ENCODE measurements at regions not wholly inside any gene's neighbourhood (a gene's known extent, or its start where the extent isn't known, plus 50 kb on each side); places are given as distances from the start of the nearest gene placed in this dataset.
"Not testable (repeated sequence)": the region's sequence is repeated elsewhere in the genome, so short reads cannot be mapped to it uniquely, and the experiment has no call there.

DNA sequence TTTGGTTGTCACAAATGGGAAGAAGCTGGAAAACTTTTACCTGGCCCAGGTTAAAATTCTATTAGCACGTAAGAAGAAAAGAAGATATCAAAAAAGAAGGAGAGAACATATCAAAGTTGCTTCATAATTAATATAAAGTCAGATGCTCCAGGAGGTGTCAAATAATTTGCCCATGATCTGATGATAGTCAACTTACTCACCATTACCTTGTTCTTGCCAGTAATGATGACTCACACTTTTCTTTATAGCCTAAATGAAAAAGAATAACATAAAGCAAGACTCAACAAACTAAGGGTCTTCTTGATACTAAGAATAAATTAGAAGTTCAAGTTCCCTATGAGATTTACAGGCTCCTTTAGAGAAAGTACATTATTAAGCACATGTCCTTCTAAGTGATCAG lies 580.4 kb downstream of the TTLL7 start:
- H3K9me3 Mint-ChIP-seq = no peaks in the 10 kb centered on the region
- H3K4me3 Mint-ChIP-seq = no peak overlapping the region
- no peak for DNase-seq (ENCODE audit: low read depth, low spot score)
- no peaks in the 10 kb centered on the region for H3K27me3 Mint-ChIP-seq (ENCODE audit: low read depth)
- H3K36me3 Mint-ChIP-seq (ENCODE audit: low read depth) = no peaks in the 10 kb centered on the region
- peaks cover 2% of the 10 kb centered on the region for H3K4me1 Mint-ChIP-seq
- TF ChIP-seq, protein P1, sequence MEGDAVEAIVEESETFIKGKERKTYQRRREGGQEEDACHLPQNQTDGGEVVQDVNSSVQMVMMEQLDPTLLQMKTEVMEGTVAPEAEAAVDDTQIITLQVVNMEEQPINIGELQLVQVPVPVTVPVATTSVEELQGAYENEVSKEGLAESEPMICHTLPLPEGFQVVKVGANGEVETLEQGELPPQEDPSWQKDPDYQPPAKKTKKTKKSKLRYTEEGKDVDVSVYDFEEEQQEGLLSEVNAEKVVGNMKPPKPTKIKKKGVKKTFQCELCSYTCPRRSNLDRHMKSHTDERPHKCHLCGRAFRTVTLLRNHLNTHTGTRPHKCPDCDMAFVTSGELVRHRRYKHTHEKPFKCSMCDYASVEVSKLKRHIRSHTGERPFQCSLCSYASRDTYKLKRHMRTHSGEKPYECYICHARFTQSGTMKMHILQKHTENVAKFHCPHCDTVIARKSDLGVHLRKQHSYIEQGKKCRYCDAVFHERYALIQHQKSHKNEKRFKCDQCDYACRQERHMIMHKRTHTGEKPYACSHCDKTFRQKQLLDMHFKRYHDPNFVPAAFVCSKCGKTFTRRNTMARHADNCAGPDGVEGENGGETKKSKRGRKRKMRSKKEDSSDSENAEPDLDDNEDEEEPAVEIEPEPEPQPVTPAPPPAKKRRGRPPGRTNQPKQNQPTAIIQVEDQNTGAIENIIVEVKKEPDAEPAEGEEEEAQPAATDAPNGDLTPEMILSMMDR (conservative IDR thresholded peaks at IDR 0.05) = no peak
- no peak overlapping the region for H3K27ac Mint-ChIP-seq (ENCODE audit: unreplicated experiment)

DNA sequence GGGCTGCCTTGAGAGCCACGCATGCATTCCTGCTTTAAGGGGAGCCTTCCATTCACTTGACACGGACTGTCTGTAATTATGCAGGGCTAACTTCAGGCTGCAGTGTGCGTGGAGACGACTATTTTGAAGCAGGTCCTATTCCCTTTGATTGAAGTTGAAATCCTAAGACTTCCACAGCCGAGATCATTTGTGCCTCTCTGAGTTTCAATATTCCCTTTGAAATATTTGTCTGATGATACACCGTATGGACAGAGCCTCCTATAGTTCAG lies 585.2 kb downstream of the TTLL7 start:
- not testable (repeated sequence) for H3K27ac Mint-ChIP-seq (ENCODE audit: unreplicated experiment); H3K9me3 Mint-ChIP-seq; DNase-seq (ENCODE audit: low read depth, low spot score); H3K4me1 Mint-ChIP-seq; H3K27me3 Mint-ChIP-seq (ENCODE audit: low read depth); H3K4me3 Mint-ChIP-seq; H3K36me3 Mint-ChIP-seq (ENCODE audit: low read depth)

DNA sequence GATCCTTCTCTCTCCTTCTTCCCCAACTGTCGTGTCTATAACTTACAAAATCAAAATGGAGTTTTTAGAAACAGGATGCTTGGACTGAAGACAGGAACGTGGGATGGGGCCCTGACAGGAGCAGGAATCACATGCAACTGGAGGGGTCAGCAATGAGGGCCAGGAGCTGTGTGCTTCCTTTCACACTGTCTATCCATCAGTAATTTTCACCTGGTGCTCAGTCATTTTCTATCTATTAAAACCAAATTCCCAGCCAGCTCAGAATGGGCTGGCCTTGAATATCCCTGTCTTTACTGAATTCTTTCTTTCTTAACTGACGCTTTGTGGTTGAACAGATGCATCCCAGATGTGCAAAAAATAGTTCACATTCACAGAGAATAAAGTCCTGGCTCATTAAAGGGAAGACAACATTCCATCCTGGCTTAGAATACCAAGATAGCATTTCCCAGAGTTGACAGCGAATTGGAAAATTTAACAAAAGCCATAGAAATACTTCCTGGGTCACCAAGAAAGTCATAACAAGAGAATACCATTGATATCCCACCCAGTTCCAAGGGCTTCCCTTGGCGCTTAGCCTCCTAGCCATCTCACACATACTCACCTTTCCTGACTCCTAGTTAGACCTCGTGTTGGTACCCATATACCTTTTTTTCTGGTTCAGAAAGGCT lies 588.1 kb downstream of the TTLL7 start:
- H3K36me3 Mint-ChIP-seq (ENCODE audit: low read depth); H3K27ac Mint-ChIP-seq (ENCODE audit: unreplicated experiment); H3K4me3 Mint-ChIP-seq; H3K9me3 Mint-ChIP-seq; H3K27me3 Mint-ChIP-seq (ENCODE audit: low read depth); DNase-seq (ENCODE audit: low read depth, low spot score); H3K4me1 Mint-ChIP-seq: not testable (repeated sequence)

DNA sequence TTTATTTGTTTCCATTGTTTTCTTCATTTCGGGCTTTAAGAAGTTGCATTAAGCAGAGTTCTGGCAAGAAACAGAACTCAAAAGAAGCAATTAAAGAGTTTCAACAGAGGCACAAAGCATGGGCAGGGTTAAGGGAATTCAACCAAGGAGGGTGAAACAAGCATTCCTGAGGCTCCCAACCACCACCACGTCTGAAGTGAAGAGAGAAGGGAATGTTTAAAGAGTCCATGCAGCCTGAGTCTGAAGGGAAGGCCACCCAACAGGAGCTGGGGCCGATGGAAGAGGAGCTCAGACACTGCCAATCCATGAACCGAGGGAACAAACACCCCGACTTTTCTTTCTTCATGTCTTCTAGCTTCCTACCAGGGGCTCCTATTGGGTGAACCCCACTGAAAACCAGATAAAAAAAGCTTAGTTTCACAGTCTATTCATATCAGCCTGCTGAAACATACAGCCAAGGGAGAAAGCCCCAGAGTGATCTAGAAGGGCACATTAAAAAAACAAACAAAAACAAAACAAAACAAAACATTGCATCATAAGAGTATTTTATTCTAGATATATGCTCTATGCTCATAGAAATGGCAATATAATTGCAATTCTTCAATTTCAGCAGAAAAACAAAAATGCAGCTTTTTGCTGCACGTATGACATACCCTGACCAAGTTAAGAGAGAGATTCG lies 592.1 kb downstream of the TTLL7 start:
- not testable (repeated sequence) for DNase-seq (ENCODE audit: low read depth, low spot score); H3K4me3 Mint-ChIP-seq; H3K9me3 Mint-ChIP-seq; H3K36me3 Mint-ChIP-seq (ENCODE audit: low read depth); H3K27ac Mint-ChIP-seq (ENCODE audit: unreplicated experiment); H3K4me1 Mint-ChIP-seq; H3K27me3 Mint-ChIP-seq (ENCODE audit: low read depth)

DNA sequence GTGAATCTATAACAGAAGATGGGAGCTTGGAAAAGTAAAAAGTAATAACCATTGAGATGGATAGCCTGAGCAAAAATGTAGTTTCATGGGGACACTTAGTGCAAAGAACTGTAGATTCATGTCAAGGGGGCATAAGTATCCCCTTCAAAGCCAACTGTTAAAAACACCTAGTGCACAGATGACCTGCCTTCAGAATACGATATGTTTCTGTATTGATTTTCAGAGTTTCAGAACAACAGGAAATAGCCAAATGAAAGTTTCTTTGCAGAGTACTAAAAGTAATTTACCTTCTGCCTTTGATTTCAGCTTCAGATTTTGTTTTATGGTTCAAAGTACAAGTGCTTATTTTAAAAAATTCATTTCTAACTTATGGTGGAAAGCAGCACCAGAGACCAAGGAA lies 593.1 kb downstream of the TTLL7 start:
- H3K27me3 Mint-ChIP-seq (ENCODE audit: low read depth); H3K36me3 Mint-ChIP-seq (ENCODE audit: low read depth); H3K4me1 Mint-ChIP-seq; H3K9me3 Mint-ChIP-seq; DNase-seq (ENCODE audit: low read depth, low spot score); H3K4me3 Mint-ChIP-seq; H3K27ac Mint-ChIP-seq (ENCODE audit: unreplicated experiment): not testable (repeated sequence)

DNA sequence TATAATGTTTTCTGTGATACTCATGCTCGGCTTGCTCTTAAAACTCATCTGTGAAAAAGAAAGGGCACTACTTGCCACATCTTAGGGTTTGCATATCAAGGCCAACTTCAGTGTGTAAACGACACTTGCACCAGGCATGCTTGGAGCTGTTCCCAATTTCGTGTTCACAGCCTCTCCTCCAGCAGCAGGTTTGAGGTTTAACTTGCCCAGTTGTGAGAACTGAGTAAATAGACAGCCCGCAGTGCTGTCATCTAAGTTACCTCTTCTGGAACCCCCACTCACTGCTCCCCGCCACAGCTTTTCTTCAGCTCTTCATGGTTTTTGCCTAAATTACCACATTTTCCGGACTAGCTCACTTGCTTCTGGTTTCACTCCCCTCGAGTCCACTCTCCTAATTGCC lies 595.4 kb downstream of the TTLL7 start:
- not testable (repeated sequence) for H3K27me3 Mint-ChIP-seq (ENCODE audit: low read depth); H3K9me3 Mint-ChIP-seq; H3K4me1 Mint-ChIP-seq

DNA sequence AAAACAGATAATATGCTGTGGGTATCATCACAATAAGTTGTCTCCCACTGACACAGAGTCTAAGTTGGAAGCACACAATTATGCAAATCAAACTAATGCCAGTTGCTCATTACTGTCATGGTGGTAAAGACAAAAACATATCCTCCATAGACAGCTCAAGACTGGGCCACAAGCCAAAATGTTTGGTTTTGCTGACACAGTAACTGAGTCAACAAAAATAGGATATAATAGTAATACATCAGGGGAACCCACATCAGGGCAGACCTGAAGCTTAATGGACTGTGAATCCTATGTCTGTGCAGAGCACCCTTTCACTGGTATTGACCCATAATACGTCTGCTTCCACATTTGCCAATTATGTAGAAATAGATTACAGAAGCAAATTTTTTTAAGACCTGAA lies 597.8 kb downstream of the TTLL7 start:
- H3K4me1 Mint-ChIP-seq; H3K36me3 Mint-ChIP-seq (ENCODE audit: low read depth); DNase-seq (ENCODE audit: low read depth, low spot score); H3K4me3 Mint-ChIP-seq; H3K27me3 Mint-ChIP-seq (ENCODE audit: low read depth); H3K27ac Mint-ChIP-seq (ENCODE audit: unreplicated experiment); H3K9me3 Mint-ChIP-seq: not testable (repeated sequence)

More for the DNA sequence above, 595.4 kb downstream of the TTLL7 start:
- not testable (repeated sequence) for H3K27ac Mint-ChIP-seq (ENCODE audit: unreplicated experiment); H3K36me3 Mint-ChIP-seq (ENCODE audit: low read depth); DNase-seq (ENCODE audit: low read depth, low spot score); H3K4me3 Mint-ChIP-seq

DNA sequence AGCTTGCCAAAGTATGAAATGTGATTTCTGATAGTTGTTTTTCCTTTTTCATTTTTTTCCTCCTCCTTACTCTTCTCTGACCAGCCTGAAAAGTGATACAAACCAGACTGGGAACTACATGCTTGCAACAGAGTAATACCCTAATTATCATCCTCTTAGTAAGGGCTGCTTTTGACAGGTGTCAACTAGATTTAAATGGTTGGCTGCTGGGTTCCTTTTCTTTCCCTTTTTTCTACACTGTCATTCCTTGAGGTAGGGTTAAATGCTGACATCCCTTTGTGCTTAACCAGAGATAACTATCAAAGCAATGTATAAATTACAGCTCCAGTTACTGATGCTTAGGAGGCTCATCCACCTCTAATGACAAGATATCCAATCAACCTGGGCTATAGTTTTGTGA lies 598.8 kb downstream of the TTLL7 start:
- DNase-seq (ENCODE audit: low read depth, low spot score); H3K4me3 Mint-ChIP-seq; H3K36me3 Mint-ChIP-seq (ENCODE audit: low read depth); H3K27me3 Mint-ChIP-seq (ENCODE audit: low read depth); H3K27ac Mint-ChIP-seq (ENCODE audit: unreplicated experiment); H3K9me3 Mint-ChIP-seq; H3K4me1 Mint-ChIP-seq: not testable (repeated sequence)

DNA sequence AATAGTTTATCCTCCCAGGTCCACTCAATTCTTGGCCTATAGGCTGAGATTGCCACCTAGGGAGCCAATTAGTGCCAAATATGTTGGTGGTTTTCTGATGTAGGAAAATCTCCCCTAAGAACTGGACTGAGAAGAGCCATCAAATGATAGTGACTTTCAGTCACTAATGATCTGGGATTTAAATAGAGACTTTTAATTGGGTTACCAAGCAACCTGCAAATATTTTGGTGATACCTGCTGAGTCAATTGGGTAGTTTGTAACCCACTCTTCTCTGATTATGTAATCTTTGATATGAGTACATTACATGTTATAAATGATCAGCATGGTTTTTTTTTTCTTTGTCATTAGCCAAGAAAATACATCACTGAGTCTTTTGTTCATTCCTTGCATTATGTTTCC lies 600.8 kb downstream of the TTLL7 start:
- not testable (repeated sequence) for H3K36me3 Mint-ChIP-seq (ENCODE audit: low read depth); H3K9me3 Mint-ChIP-seq; H3K27ac Mint-ChIP-seq (ENCODE audit: unreplicated experiment); DNase-seq (ENCODE audit: low read depth, low spot score); H3K27me3 Mint-ChIP-seq (ENCODE audit: low read depth); H3K4me3 Mint-ChIP-seq; H3K4me1 Mint-ChIP-seq

DNA sequence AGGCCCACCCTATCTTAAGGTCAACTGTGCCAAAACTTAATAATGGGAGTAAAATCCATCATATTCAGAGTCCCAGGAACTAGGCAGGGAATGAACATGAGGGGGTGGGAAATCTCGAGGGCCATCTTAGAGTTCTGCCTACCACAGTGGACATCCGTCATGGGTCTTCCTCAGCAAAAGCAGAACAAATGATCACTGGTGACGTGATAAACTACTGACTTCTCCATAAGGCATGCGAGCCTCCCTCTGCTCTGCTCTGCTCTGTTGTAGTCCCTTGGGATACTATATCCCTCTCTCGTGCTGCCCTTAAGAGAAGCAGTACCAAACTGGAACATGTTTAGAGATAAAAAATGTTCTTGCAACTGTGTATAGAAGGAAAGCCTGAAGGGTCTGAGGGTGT lies 603.8 kb downstream of the TTLL7 start:
- H3K27ac Mint-ChIP-seq (ENCODE audit: unreplicated experiment); H3K4me1 Mint-ChIP-seq; DNase-seq (ENCODE audit: low read depth, low spot score); H3K4me3 Mint-ChIP-seq; H3K9me3 Mint-ChIP-seq; H3K36me3 Mint-ChIP-seq (ENCODE audit: low read depth); H3K27me3 Mint-ChIP-seq (ENCODE audit: low read depth): not testable (repeated sequence)

DNA sequence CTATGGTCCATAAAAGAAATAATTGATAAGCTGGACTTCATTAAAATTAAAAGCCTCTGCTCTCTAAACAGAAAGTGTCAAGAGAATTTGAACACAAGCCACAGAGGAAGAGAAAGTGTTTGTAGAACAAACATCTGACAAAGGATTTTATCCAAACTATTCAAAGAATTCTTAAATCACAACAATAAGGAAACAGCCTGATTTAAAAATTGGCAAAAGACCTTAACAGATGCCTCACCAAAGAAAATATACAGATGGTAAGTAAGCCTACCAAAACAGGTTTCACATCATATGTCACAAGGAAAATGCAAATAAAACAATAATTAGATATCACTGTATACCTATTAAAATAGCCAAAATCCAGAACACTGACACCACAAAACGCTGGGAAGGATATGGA lies 612.0 kb downstream of the TTLL7 start:
- not testable (repeated sequence) for H3K4me3 Mint-ChIP-seq; DNase-seq (ENCODE audit: low read depth, low spot score); H3K9me3 Mint-ChIP-seq; H3K4me1 Mint-ChIP-seq; H3K27me3 Mint-ChIP-seq (ENCODE audit: low read depth); H3K36me3 Mint-ChIP-seq (ENCODE audit: low read depth); H3K27ac Mint-ChIP-seq (ENCODE audit: unreplicated experiment)

DNA sequence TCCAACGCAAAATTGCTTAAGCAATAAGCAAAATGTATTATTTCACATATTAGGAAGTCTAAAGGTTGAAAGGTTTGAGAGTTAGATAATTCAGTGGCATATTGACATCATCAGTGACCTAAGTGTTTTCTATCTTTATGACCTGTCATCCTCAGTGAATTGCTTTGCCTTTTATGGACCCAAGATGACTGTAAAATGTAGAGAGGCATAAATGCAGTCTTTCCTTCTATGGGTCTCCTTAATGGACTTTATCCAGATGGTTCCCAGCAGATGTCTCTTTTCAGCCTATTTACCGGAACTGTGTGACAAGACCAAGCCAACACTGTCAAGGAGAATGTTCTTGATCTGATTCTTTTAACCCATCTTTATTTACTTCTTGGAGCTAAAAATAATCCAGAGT lies 615.8 kb downstream of the TTLL7 start:
- not testable (repeated sequence) for H3K27ac Mint-ChIP-seq (ENCODE audit: unreplicated experiment); H3K4me3 Mint-ChIP-seq; H3K9me3 Mint-ChIP-seq; H3K4me1 Mint-ChIP-seq; H3K36me3 Mint-ChIP-seq (ENCODE audit: low read depth); DNase-seq (ENCODE audit: low read depth, low spot score); H3K27me3 Mint-ChIP-seq (ENCODE audit: low read depth)

DNA sequence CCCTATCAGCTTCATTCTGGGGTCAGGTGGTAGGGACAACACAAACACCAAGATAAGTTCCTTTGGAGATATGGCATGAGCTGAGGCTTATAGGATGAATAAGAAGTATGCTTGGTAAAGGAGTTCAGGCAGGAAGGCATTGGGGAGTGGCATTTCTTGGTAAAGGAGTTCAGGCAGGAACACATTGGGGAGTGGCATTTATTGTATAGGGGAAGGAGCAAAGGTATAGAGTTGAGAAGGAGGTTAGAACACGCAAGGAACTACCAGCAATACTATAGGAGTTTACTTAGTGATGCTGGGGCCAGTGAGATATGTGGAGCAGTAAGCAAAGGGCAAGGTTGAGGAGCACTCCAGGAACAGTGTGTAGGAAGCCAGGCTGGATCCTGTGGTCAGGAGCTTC lies 625.9 kb downstream of the TTLL7 start:
- H3K4me3 Mint-ChIP-seq; H3K9me3 Mint-ChIP-seq; DNase-seq (ENCODE audit: low read depth, low spot score); H3K4me1 Mint-ChIP-seq; H3K27ac Mint-ChIP-seq (ENCODE audit: unreplicated experiment); H3K27me3 Mint-ChIP-seq (ENCODE audit: low read depth); H3K36me3 Mint-ChIP-seq (ENCODE audit: low read depth): not testable (repeated sequence)
